Endothelial cell (in vitro differentiated cells): ENCODE measurements at regions not wholly inside any gene's neighbourhood (a gene's known extent, or its start where the extent isn't known, plus 50 kb on each side); places are given as distances from the start of the nearest gene placed in this dataset.

Experiments
- DNase-seq: peaks from one replicate; pipeline ENCODE4 v3.0.0; 2021; ENCODE audit warnings: low spot score
- H3K27ac Mint-ChIP-seq: one replicate; pipeline ENCODE4 v1.8.0; 2021; ENCODE audit warnings: mixed read lengths, inconsistent platforms; ENCODE audit not compliant: unreplicated experiment
- H3K27me3 Mint-ChIP-seq: one replicate; pipeline ENCODE4 v1.8.0; 2021; ENCODE audit warnings: mild to moderate bottlenecking, moderate library complexity, mixed read lengths, inconsistent platforms; ENCODE audit not compliant: unreplicated experiment
- H3K36me3 Mint-ChIP-seq: one replicate; pipeline ENCODE4 v1.8.0; 2021; ENCODE audit warnings: mild to moderate bottlenecking, low read depth, mixed read lengths, inconsistent platforms; ENCODE audit not compliant: unreplicated experiment
- H3K4me1 Mint-ChIP-seq: one replicate; pipeline ENCODE4 v1.8.0; 2021; ENCODE audit warnings: mild to moderate bottlenecking, mixed read lengths, inconsistent platforms; ENCODE audit not compliant: unreplicated experiment
- H3K4me3 Mint-ChIP-seq: one replicate; pipeline ENCODE4 v1.8.0; 2021; ENCODE audit warnings: mild to moderate bottlenecking, mixed read lengths, inconsistent platforms; ENCODE audit not compliant: unreplicated experiment
- H3K9me3 Mint-ChIP-seq: one replicate; pipeline ENCODE4 v1.8.0; 2021; ENCODE audit warnings: mixed read lengths, inconsistent platforms; ENCODE audit not compliant: unreplicated experiment
- TF ChIP-seq, protein P1 (sequence below): fragments of 200-600 bp; sonication (generic); IDR thresholded peaks from one replicate; pipeline ENCODE4 v1.5.0; 2021; ENCODE audit warnings: antibody characterized with exemption; ENCODE audit not compliant: unreplicated experiment

DNA sequence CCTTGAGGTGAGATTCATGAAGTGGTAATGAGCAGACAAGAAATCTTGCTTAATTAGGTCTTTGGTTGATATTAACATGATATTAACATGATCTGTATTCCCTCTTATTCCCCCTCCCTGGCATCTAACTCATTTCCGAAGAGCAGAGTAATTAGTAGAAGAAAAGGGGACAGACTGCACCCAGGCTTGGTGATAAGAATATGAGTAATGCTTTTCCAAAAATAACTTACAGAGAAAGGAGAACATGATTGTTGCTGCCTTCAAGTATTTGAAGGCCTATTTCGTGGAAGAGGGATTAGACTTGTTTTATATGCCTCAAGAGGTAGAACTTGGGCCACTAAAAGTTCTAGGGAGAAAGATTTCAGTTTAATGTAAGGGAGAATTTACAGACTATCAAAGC is 130.6 kb upstream of the ATP5MC3 start:
- TF ChIP-seq, protein P1, sequence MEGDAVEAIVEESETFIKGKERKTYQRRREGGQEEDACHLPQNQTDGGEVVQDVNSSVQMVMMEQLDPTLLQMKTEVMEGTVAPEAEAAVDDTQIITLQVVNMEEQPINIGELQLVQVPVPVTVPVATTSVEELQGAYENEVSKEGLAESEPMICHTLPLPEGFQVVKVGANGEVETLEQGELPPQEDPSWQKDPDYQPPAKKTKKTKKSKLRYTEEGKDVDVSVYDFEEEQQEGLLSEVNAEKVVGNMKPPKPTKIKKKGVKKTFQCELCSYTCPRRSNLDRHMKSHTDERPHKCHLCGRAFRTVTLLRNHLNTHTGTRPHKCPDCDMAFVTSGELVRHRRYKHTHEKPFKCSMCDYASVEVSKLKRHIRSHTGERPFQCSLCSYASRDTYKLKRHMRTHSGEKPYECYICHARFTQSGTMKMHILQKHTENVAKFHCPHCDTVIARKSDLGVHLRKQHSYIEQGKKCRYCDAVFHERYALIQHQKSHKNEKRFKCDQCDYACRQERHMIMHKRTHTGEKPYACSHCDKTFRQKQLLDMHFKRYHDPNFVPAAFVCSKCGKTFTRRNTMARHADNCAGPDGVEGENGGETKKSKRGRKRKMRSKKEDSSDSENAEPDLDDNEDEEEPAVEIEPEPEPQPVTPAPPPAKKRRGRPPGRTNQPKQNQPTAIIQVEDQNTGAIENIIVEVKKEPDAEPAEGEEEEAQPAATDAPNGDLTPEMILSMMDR, result no peak
- Mint-ChIP-seq H3K36me3 (no peaks in the 10 kb centered on the region), H3K27ac (no peak overlapping the region), H3K4me3 (no peak overlapping the region), H3K9me3 (no peaks in the 10 kb centered on the region), H3K4me1 (no peaks in the 10 kb centered on the region), H3K27me3 (no peaks in the 10 kb centered on the region)
- no peak for DNase-seq

DNA sequence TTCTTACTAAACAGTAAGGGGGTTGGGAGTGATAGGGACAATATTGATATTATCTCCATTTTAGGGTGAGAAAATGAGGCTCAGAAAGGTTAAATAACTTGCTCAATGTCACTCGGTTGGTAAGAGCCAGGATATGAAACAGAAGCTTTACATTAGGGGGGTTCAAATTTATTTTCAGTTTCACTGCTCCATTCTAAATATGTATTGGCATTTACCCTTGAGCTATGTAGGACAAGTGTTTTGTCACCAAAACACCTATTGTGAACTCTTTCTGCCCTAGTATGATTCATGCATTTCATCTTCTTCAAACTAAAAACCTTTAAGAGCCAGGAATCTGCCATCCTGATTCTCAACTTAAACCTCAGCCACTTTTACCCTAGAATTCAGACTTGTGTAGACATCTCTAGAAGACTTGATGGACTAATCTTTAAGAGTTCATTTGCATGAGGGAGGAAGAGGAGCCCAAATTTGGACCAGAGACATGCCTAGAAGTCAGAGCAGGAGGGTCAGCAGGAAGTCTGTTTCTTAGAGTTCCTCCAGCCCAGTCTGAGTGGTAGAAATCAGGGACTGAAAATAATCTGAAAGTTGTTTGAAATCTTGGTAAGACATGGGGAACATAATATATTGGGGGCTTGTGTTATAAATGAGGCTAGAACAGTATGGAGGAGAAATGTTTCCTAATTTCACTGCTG is 129.4 kb upstream of the ATP5MC3 start:
- Mint-ChIP-seq H3K36me3 (no peaks in the 10 kb centered on the region), H3K4me1 (no peaks in the 10 kb centered on the region), H3K9me3 (no peaks in the 10 kb centered on the region), H3K4me3 (no peak overlapping the region), H3K27me3 (no peaks in the 10 kb centered on the region), H3K27ac (no peak overlapping the region)
- no peak for DNase-seq
- TF ChIP-seq, protein P1, result no peak

DNA sequence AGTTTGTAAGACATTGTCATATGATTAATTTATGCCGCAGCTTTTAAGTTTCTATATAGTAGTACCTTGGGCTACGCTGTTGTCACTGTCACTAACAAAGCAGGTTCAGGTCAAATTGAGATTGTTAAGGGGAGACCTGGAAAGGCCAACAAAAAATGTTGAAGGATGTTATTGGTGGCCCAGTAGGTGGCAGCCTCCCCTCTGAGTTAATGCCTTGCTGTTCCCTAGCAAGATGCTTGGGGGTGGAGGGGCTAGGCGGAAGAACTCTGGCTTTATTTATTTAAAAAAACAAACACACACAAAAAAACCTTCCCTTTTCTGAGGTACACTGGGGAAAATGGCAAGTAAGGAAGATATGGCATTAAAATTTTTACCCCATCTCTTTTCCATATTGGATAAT is 128.3 kb upstream of the ATP5MC3 start:
- no peak overlapping the region for H3K27ac Mint-ChIP-seq
- no peaks in the 10 kb centered on the region for H3K27me3 Mint-ChIP-seq
- TF ChIP-seq, protein P1, result no peak
- H3K4me3 Mint-ChIP-seq, result no peak overlapping the region
- peak; percentile 53 for DNase-seq
- no peaks in the 10 kb centered on the region for H3K4me1 Mint-ChIP-seq
- no peaks in the 10 kb centered on the region for H3K36me3 Mint-ChIP-seq
- H3K9me3 Mint-ChIP-seq, result no peaks in the 10 kb centered on the region

DNA sequence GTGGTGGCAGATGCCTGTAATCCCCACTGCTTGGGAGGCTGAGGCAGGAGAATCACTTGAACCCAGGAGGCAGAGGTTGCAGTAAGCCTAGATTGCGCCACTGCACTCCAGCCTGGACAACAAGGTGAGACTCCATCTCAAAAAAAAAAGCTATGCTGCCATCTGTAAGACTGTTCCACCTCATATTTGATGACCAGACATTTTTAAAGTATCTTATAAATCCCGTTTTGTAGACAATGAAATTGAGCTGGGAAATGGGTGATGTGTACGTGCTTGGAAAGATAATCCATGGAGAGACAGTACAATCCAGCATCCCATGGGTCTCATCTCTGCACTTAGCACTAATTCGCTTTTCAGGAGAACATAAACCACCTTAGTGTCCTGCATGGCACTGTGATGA is 126.5 kb upstream of the ATP5MC3 start:
- Mint-ChIP-seq H3K4me1 (no peaks in the 10 kb centered on the region), H3K4me3 (no peak overlapping the region), H3K27ac (no peak overlapping the region), H3K36me3 (no peaks in the 10 kb centered on the region), H3K9me3 (no peaks in the 10 kb centered on the region), H3K27me3 (peaks cover 2% of the 10 kb centered on the region)
- DNase-seq, result no peak
- TF ChIP-seq, protein P1, result no peak

DNA sequence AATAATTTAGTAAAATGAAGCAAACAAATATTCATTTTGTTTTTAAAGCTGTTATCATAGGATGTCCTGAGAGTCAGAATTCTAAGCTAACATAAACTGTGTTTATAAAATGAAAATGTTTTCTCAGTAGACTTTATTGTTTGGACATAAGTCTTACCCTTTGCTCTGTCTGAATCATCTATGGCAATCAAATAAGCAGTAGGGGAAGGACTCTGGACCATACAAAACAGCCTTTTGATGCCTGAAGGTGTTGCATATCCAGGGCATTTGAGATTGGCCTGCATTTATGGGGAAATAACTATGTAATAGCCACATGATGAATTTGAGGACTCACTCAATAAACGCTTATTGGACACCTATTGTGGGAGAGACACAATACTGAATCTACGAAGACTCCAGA is 123.0 kb upstream of the ATP5MC3 start:
- H3K9me3 Mint-ChIP-seq, result no peaks in the 10 kb centered on the region
- TF ChIP-seq, protein P1, result no peak
- peaks cover 2% of the 10 kb centered on the region for H3K27me3 Mint-ChIP-seq
- DNase-seq, result no peak
- H3K4me3 Mint-ChIP-seq, result no peak overlapping the region
- H3K4me1 Mint-ChIP-seq, result no peaks in the 10 kb centered on the region
- no peaks in the 10 kb centered on the region for H3K36me3 Mint-ChIP-seq
- no peak overlapping the region for H3K27ac Mint-ChIP-seq
